Thoracic aorta (tissue), 2 donors: ENCODE measurements at regions not wholly inside any gene's neighbourhood (a gene's known extent, or its start where the extent isn't known, plus 50 kb on each side); places are given as distances from the start of the nearest gene placed in this dataset.

ENCODE experiments used
- ATAC-seq: fragments of 150-250 bp; one replicate; pipeline ENCODE4 v1.8.0; 2017; ENCODE audit warnings: low read depth; ENCODE audit not compliant: insufficient number of reproducible peaks, low FRiP score
- DNase-seq: peaks from one replicate; pipeline ENCODE4 v3.0.0-alpha.2; 2020; ENCODE audit warnings: low spot score
- H3K27ac ChIP-seq, 2 donors: fragments of 200-600 bp; sonication (generic); 1 replicate in 1 of 2; 2 replicates in 1 of 2; pipeline ENCODE4 v1.5.1; 2016; ENCODE audit warnings: mild to moderate bottlenecking in 2 of 2, moderate library complexity in 2 of 2
- H3K27me3 ChIP-seq: fragments of 200-600 bp; sonication (generic); replicated peaks from 2 replicates; pipeline ENCODE4 v1.6.0; 2016; ENCODE audit warnings: mild to moderate bottlenecking; ENCODE audit not compliant: insufficient read depth
- H3K36me3 ChIP-seq: fragments of 200-600 bp; sonication (generic); one replicate; pipeline ENCODE4 v1.5.1; 2016
- H3K4me1 ChIP-seq, 2 donors: fragments of 200-600 bp; sonication (generic); 1 replicate in 1 of 2; 2 replicates in 1 of 2; pipeline versions ENCODE4 v1.5.1 to v1.6.0; 2016; ENCODE audit warnings: low read depth in 2 of 2, mild to moderate bottlenecking in 1 of 2; ENCODE audit not compliant: control insufficient read depth in 1 of 2
- H3K4me3 ChIP-seq: fragments of 200-600 bp; sonication (generic); 2 replicates; pipeline ENCODE4 v1.5.1; 2016; ENCODE audit warnings: mild to moderate bottlenecking
- H3K9me3 ChIP-seq: fragments of 200-600 bp; sonication (generic); 2 replicates; pipeline ENCODE4 v1.5.1; 2016
- CTCF ChIP-seq: fragments of 200-600 bp; sonication (generic); IDR thresholded peaks from one replicate; pipeline ENCODE4 v1.5.1; 2019; ENCODE audit warnings: antibody characterized with exemption

GRCh38 chr6:50330963-50331362, 281.2 kb upstream of the DEFB112 start:
- no peaks in the 10 kb centered on the region for H3K27me3 ChIP-seq
- DNase-seq (no peak), ATAC-seq (no peak)
- H3K9me3 ChIP-seq: no peaks in the 10 kb centered on the region
- no peak overlapping the region for H3K4me3 ChIP-seq
- no peak overlapping the region for H3K27ac ChIP-seq
- no peaks in the 10 kb centered on the region for H3K36me3 ChIP-seq
- no peak for TF ChIP-seq CTCF
- no peaks in the 10 kb centered on the region for H3K4me1 ChIP-seq

- H3K9me3 ChIP-seq: no peaks in the 10 kb centered on the region
- no peak overlapping the region for H3K27ac ChIP-seq
- H3K36me3 ChIP-seq: no peaks in the 10 kb centered on the region
- no peak for TF ChIP-seq CTCF
- ATAC-seq: no peak
- H3K27me3 ChIP-seq: no peaks in the 10 kb centered on the region
- no peaks in the 10 kb centered on the region for H3K4me1 ChIP-seq
- no peak overlapping the region for H3K4me3 ChIP-seq
- DNase-seq: no peak
Observed at GRCh38 chr6:50333696-50334095, 284.0 kb upstream of the DEFB112 start.

- H3K27me3 ChIP-seq: no peaks in the 10 kb centered on the region
- H3K36me3 ChIP-seq: no peaks in the 10 kb centered on the region
- no peaks in the 10 kb centered on the region for H3K9me3 ChIP-seq
- H3K4me3 ChIP-seq: no peak overlapping the region
- ATAC-seq (no peak), DNase-seq (no peak)
- H3K4me1 ChIP-seq: no peaks in the 10 kb centered on the region
- H3K27ac ChIP-seq: no peak overlapping the region
- TF ChIP-seq CTCF: no peak
Observed at GRCh38 chr6:50337532-50338122, 287.9 kb upstream of the DEFB112 start.

- TF ChIP-seq CTCF: no peak
- Histone ChIP-seq H3K27me3 (no peaks in the 10 kb centered on the region), H3K36me3 (no peaks in the 10 kb centered on the region), H3K4me1 (no peaks in the 10 kb centered on the region), H3K4me3 (no peak overlapping the region), H3K9me3 (peaks cover 3% of the 10 kb centered on the region), H3K27ac (no peak overlapping the region)
- ATAC-seq: no peak
- DNase-seq: no peak
Observed at GRCh38 chr6:50353603-50354002, 303.9 kb upstream of the DEFB112 start.

- no peaks in the 10 kb centered on the region for H3K36me3 ChIP-seq
- no peaks in the 10 kb centered on the region for H3K27me3 ChIP-seq
- no peak for DNase-seq
- H3K9me3 ChIP-seq: peaks cover 3% of the 10 kb centered on the region
- H3K4me1 ChIP-seq: no peaks in the 10 kb centered on the region
- no peak overlapping the region for H3K27ac ChIP-seq
- H3K4me3 ChIP-seq: no peak overlapping the region
- ATAC-seq: no peak
- no peak for TF ChIP-seq CTCF
Observed at GRCh38 chr6:50358113-50358512, 308.4 kb upstream of the DEFB112 start.
